ENCODE measurements at regions not wholly inside any gene's neighbourhood (a gene's known extent, or its start where the extent isn't known, plus 50 kb on each side); places are given as distances from the start of the nearest gene placed in this dataset.

DNA sequence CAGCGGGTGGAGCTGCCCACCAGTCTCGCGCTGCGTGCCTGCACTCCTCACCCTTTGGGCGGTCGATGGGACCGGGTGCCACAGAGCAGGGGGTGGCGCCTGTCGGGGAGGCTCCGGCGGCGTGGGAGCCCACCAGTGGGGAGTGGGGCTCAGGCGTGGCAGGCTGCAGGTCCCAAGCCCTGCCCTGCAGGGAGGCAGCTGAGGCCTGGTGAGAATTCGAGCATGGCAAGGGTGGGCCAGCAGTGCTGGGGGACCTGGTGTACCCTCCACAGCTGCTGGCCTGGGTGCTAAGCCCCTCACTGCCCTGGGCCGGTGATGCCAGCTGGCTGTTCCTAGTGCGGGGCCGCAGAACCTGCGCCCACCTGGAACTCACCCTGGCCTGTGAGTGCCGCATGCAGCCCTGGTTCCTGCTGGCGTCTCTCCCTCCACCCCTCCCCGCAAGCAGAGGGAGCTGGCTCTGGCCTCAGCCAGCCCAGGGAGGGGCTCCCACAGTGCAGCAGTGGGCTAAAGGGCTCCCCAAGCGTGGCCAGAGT, 746.6 kb upstream of the PABPC4L start:
- no peaks in the 10 kb centered on the region for H3K79me2 ChIP-seq (ENCODE audit: insufficient read depth, low read length)
- H2AFZ ChIP-seq (ENCODE audit: low read depth, low read length, severe bottlenecking), result no peak overlapping the region
- no peaks in the 10 kb centered on the region for H3K36me3 ChIP-seq (ENCODE audit: low read length)
- no peaks in the 10 kb centered on the region for H3K9me3 ChIP-seq (ENCODE audit: insufficient read depth, low read length)
- H3K9ac ChIP-seq (ENCODE audit: low read length), result no peak overlapping the region
- no peak overlapping the region for H3K27ac ChIP-seq (ENCODE audit: low read depth, low read length)
- H3K27me3 ChIP-seq (ENCODE audit: low read length), result no peaks in the 10 kb centered on the region
- H3K4me2 ChIP-seq (ENCODE audit: low read depth, low read length, poor library complexity, severe bottlenecking), result no peak overlapping the region
- H3K4me3 ChIP-seq (ENCODE audit: insufficient read depth, low read length, poor library complexity, severe bottlenecking), result no peak overlapping the region
- H4K20me1 ChIP-seq (ENCODE audit: low read depth, low read length), result no peaks in the 10 kb centered on the region
- H3K9me2 ChIP-seq (replicated peaks; ENCODE audit: insufficient read depth, low read length), result no peaks in the 10 kb centered on the region
- no peaks in the 10 kb centered on the region for H3F3A ChIP-seq (ENCODE audit: insufficient read depth)
- TF ChIP-seq EZH2phosphoT487 (conservative IDR thresholded peaks at IDR 0.05; ENCODE audit: low read length), result no peak
- TF ChIP-seq, protein P1, sequence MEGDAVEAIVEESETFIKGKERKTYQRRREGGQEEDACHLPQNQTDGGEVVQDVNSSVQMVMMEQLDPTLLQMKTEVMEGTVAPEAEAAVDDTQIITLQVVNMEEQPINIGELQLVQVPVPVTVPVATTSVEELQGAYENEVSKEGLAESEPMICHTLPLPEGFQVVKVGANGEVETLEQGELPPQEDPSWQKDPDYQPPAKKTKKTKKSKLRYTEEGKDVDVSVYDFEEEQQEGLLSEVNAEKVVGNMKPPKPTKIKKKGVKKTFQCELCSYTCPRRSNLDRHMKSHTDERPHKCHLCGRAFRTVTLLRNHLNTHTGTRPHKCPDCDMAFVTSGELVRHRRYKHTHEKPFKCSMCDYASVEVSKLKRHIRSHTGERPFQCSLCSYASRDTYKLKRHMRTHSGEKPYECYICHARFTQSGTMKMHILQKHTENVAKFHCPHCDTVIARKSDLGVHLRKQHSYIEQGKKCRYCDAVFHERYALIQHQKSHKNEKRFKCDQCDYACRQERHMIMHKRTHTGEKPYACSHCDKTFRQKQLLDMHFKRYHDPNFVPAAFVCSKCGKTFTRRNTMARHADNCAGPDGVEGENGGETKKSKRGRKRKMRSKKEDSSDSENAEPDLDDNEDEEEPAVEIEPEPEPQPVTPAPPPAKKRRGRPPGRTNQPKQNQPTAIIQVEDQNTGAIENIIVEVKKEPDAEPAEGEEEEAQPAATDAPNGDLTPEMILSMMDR (IDR thresholded peaks at IDR 0.05; ENCODE audit: insufficient read depth, low read length, poor library complexity, severe bottlenecking), result no peak

DNA sequence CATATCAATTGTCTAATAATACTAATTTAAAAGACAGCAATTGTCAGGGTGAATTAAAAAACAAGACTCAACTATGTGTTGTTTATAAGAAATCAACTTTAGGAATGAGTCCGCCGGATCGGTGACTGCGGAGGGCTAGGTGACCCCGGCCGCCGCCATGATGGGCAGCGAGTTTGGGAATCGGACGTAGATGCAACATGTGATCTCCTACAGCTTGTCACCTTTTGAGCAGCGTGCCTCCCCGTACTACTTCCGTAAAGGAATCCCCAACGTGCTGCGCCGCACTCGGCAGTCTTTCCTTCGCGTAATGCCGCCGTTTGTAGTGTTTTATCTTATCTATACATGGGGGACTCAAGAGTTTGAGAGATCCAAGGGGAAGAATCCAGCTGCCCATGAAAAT, 742.5 kb upstream of the PABPC4L start:
- no peak overlapping the region for H3K4me3 ChIP-seq (ENCODE audit: insufficient read depth, low read length, poor library complexity, severe bottlenecking)
- no peaks in the 10 kb centered on the region for H3K79me2 ChIP-seq (ENCODE audit: insufficient read depth, low read length)
- no peak overlapping the region for H2AFZ ChIP-seq (ENCODE audit: low read depth, low read length, severe bottlenecking)
- H3K9ac ChIP-seq (ENCODE audit: low read length), result no peak overlapping the region
- H3F3A ChIP-seq (ENCODE audit: insufficient read depth), result no peaks in the 10 kb centered on the region
- no peaks in the 10 kb centered on the region for H3K9me2 ChIP-seq (replicated peaks; ENCODE audit: insufficient read depth, low read length)
- no peak overlapping the region for H3K27ac ChIP-seq (ENCODE audit: low read depth, low read length)
- H4K20me1 ChIP-seq (ENCODE audit: low read depth, low read length), result no peaks in the 10 kb centered on the region
- H3K9me3 ChIP-seq (ENCODE audit: insufficient read depth, low read length), result no peaks in the 10 kb centered on the region
- TF ChIP-seq, protein P1 (IDR thresholded peaks at IDR 0.05; ENCODE audit: insufficient read depth, low read length, poor library complexity, severe bottlenecking), result no peak
- no peak for TF ChIP-seq EZH2phosphoT487 (conservative IDR thresholded peaks at IDR 0.05; ENCODE audit: low read length)
- no peaks in the 10 kb centered on the region for H3K27me3 ChIP-seq (ENCODE audit: low read length)
- H3K36me3 ChIP-seq (ENCODE audit: low read length), result no peaks in the 10 kb centered on the region
- H3K4me2 ChIP-seq (ENCODE audit: low read depth, low read length, poor library complexity, severe bottlenecking), result no peak overlapping the region

DNA sequence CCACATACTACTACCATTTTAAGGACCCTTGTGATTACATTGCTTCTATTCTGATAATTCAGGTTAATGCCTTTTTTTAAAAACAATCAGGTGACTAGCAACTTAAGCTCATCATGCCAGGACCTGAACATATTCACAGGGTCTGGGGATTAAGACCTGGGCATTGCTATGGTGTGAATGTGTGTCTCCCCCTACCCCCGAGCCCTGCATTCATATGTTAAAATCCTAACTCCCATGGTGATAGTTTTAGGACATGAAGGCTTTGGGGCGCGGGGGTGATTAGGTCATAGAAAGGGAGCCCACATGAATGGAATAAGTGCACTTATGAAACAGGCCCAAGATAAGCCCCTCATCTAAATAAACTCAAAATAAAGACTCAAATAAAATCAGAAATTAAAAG, 734.4 kb upstream of the PABPC4L start:
- Histone ChIP-seq H3K79me2 (ENCODE audit: insufficient read depth, low read length) (no peaks in the 10 kb centered on the region), H3K27ac (ENCODE audit: low read depth, low read length) (no peak overlapping the region)

More for the DNA sequence above, 734.4 kb upstream of the PABPC4L start:
- Histone ChIP-seq H2AFZ (ENCODE audit: low read depth, low read length, severe bottlenecking) (no peak overlapping the region), H3K9me3 (ENCODE audit: insufficient read depth, low read length) (no peaks in the 10 kb centered on the region), H3K9ac (ENCODE audit: low read length) (no peak overlapping the region), H3K27me3 (ENCODE audit: low read length) (no peaks in the 10 kb centered on the region), H3F3A (ENCODE audit: insufficient read depth) (no peaks in the 10 kb centered on the region), H3K9me2 (replicated peaks; ENCODE audit: insufficient read depth, low read length) (no peaks in the 10 kb centered on the region), H3K36me3 (ENCODE audit: low read length) (no peaks in the 10 kb centered on the region), H4K20me1 (ENCODE audit: low read depth, low read length) (no peaks in the 10 kb centered on the region), H3K4me3 (ENCODE audit: insufficient read depth, low read length, poor library complexity, severe bottlenecking) (no peak overlapping the region), H3K4me2 (ENCODE audit: low read depth, low read length, poor library complexity, severe bottlenecking) (no peak overlapping the region)
- TF ChIP-seq EZH2phosphoT487 (conservative IDR thresholded peaks at IDR 0.05; ENCODE audit: low read length), result no peak
- TF ChIP-seq, protein P1 (IDR thresholded peaks at IDR 0.05; ENCODE audit: insufficient read depth, low read length, poor library complexity, severe bottlenecking), result no peak

Measured in SU-DHL-6 (cell line).